NB4 (cell line): ENCODE measurements at regions not wholly inside any gene's neighbourhood (a gene's known extent, or its start where the extent isn't known, plus 50 kb on each side); places are given as distances from the start of the nearest gene placed in this dataset.

Experiments
- DNase-seq: peaks from one replicate; pipeline ENCODE4 v3.0.0; 2010; ENCODE audit warnings: low read depth
- H3K4me3 ChIP-seq: one replicate; pipeline ENCODE4 v1.5.1; 2011; ENCODE audit warnings: mild to moderate bottlenecking, low read depth, low read length, moderate library complexity
- CTCF ChIP-seq: IDR thresholded peaks from one replicate; pipeline ENCODE4 v1.5.1; 2012; ENCODE audit warnings: low read depth, low read length
- MAX ChIP-seq: IDR thresholded peaks from 2 replicates; pipeline ENCODE4 v1.6.1; 2011; ENCODE audit warnings: low read depth, low read length
- MYC ChIP-seq: IDR thresholded peaks from 2 replicates; pipeline ENCODE4 v1.6.1; 2011; ENCODE audit warnings: low read depth, low read length
- POLR2A ChIP-seq: IDR thresholded peaks from 2 replicates; pipeline ENCODE4 v1.6.1; 2011; ENCODE audit warnings: mild to moderate bottlenecking; ENCODE audit not compliant: insufficient read length; ENCODE audit errors: extremely low read depth

- no peak for DNase-seq
- H3K4me3 ChIP-seq, result no peak overlapping the region
- TF ChIP-seq CTCF (no peak), MYC (no peak), MAX (no peak), POLR2A (no peak)
These were observed 64.1 kb upstream of the NKX1-1 start for GRCh38 chr4:1470393-1470670.

- no peak for TF ChIP-seq MAX
- no peak for TF ChIP-seq MYC
- H3K4me3 ChIP-seq, result no peak overlapping the region
- no peak for DNase-seq
These were observed 63.6 kb upstream of the NKX1-1 start for GRCh38 chr4:1469607-1470392.

- no peak overlapping the region for H3K4me3 ChIP-seq
- TF ChIP-seq MAX (no peak), POLR2A (no peak), CTCF (no peak), MYC (no peak)
- DNase-seq, result no peak
These were observed 62.8 kb upstream of the NKX1-1 start for GRCh38 chr4:1469043-1469442.

- TF ChIP-seq POLR2A (no peak), MAX (no peak), MYC (no peak), CTCF (no peak)
- no peak overlapping the region for H3K4me3 ChIP-seq
- DNase-seq, result no peak
These were observed 61.6 kb upstream of the NKX1-1 start for GRCh38 chr4:1467581-1468458.

- TF ChIP-seq POLR2A (no peak), MAX (no peak)
- DNase-seq, result no peak
- H3K4me3 ChIP-seq, result no peak overlapping the region
These were observed 60.6 kb upstream of the NKX1-1 start for GRCh38 chr4:1466863-1467165.

GRCh38 chr4:1466034-1466862, 60.0 kb upstream of the NKX1-1 start:
- TF ChIP-seq MAX (no peak), MYC (no peak), CTCF (no peak), POLR2A (no peak)
- H3K4me3 ChIP-seq, result no peak overlapping the region
- no peak for DNase-seq
